ENCODE measurements at regions not wholly inside any gene's neighbourhood (a gene's known extent, or its start where the extent isn't known, plus 50 kb on each side); places are given as distances from the start of the nearest gene placed in this dataset.
A peak's percentile ranks its signal among the peaks of the same experiment; 100 is the strongest.
"Not testable (repeated sequence)": the region's sequence is repeated elsewhere in the genome, so short reads cannot be mapped to it uniquely, and the experiment has no call there.

- peaks cover 33% of the 10 kb centered on the region for H3K4me1 Mint-ChIP-seq (ENCODE audit: low read depth)
- peaks cover 6% of the 10 kb centered on the region for H3K36me3 Mint-ChIP-seq
- peak overlapping the region; percentile 78 for H3K4me3 Mint-ChIP-seq
- H3K27ac Mint-ChIP-seq = peak overlapping the region; percentile 93
- no peaks in the 10 kb centered on the region for H3K27me3 Mint-ChIP-seq
- peaks cover 7% of the 10 kb centered on the region for H3K9me3 Mint-ChIP-seq (ENCODE audit: low read depth)
Observed at GRCh38 chr2:12456293-12457106, 260.2 kb upstream of the TRIB2 start.

- peak overlapping the region; percentile 50 for H3K27ac Mint-ChIP-seq
- peaks cover 8% of the 10 kb centered on the region for H3K9me3 Mint-ChIP-seq (ENCODE audit: low read depth)
- H3K36me3 Mint-ChIP-seq = peaks cover 7% of the 10 kb centered on the region
- H3K4me1 Mint-ChIP-seq (ENCODE audit: low read depth) = peaks cover 19% of the 10 kb centered on the region
- no peaks in the 10 kb centered on the region for H3K27me3 Mint-ChIP-seq
- H3K4me3 Mint-ChIP-seq = no peak overlapping the region
Observed at GRCh38 chr2:12457831-12458230, 258.9 kb upstream of the TRIB2 start.

GRCh38 chr2:12463189-12463588 is 253.5 kb upstream of the TRIB2 start:
- H3K27me3 Mint-ChIP-seq = no peaks in the 10 kb centered on the region
- H3K4me1 Mint-ChIP-seq (ENCODE audit: low read depth) = peaks cover 10% of the 10 kb centered on the region
- H3K4me3 Mint-ChIP-seq = no peak overlapping the region
- H3K36me3 Mint-ChIP-seq = peaks cover 3% of the 10 kb centered on the region
- no peak overlapping the region for H3K27ac Mint-ChIP-seq
- peaks cover 8% of the 10 kb centered on the region for H3K9me3 Mint-ChIP-seq (ENCODE audit: low read depth)

GRCh38 chr2:12465631-12466135 is 251.1 kb upstream of the TRIB2 start:
- peaks cover 3% of the 10 kb centered on the region for H3K36me3 Mint-ChIP-seq
- H3K27me3 Mint-ChIP-seq = no peaks in the 10 kb centered on the region
- peaks cover 10% of the 10 kb centered on the region for H3K4me1 Mint-ChIP-seq (ENCODE audit: low read depth)
- H3K9me3 Mint-ChIP-seq (ENCODE audit: low read depth) = peaks cover 8% of the 10 kb centered on the region
- no peak overlapping the region for H3K4me3 Mint-ChIP-seq
- no peak overlapping the region for H3K27ac Mint-ChIP-seq

GRCh38 chr2:12467303-12467702 is 249.4 kb upstream of the TRIB2 start:
- Mint-ChIP-seq H3K4me1 (ENCODE audit: low read depth) (peaks cover 10% of the 10 kb centered on the region), H3K27ac (no peak overlapping the region), H3K9me3 (ENCODE audit: low read depth) (peaks cover 3% of the 10 kb centered on the region), H3K27me3 (no peaks in the 10 kb centered on the region), H3K4me3 (no peak overlapping the region), H3K36me3 (peaks cover 2% of the 10 kb centered on the region)

- H3K4me3 Mint-ChIP-seq = no peak overlapping the region
- H3K9me3 Mint-ChIP-seq (ENCODE audit: low read depth) = peaks cover 12% of the 10 kb centered on the region
- H3K4me1 Mint-ChIP-seq (ENCODE audit: low read depth) = peaks cover 8% of the 10 kb centered on the region
- peaks cover 6% of the 10 kb centered on the region for H3K36me3 Mint-ChIP-seq
- H3K27ac Mint-ChIP-seq = no peak overlapping the region
- H3K27me3 Mint-ChIP-seq = no peaks in the 10 kb centered on the region
Observed at GRCh38 chr2:12469141-12469561, 247.6 kb upstream of the TRIB2 start.

- peaks cover 12% of the 10 kb centered on the region for H3K9me3 Mint-ChIP-seq (ENCODE audit: low read depth)
- not testable (repeated sequence) for H3K27ac Mint-ChIP-seq; H3K36me3 Mint-ChIP-seq; H3K4me1 Mint-ChIP-seq (ENCODE audit: low read depth); H3K4me3 Mint-ChIP-seq; H3K27me3 Mint-ChIP-seq
Observed at GRCh38 chr2:12472265-12472664, 244.5 kb upstream of the TRIB2 start.

GRCh38 chr2:12478151-12479064 is 238.3 kb upstream of the TRIB2 start:
- Mint-ChIP-seq H3K27ac (no peak overlapping the region), H3K4me3 (no peak overlapping the region), H3K27me3 (no peaks in the 10 kb centered on the region), H3K4me1 (ENCODE audit: low read depth) (no peaks in the 10 kb centered on the region), H3K9me3 (ENCODE audit: low read depth) (no peaks in the 10 kb centered on the region), H3K36me3 (peaks cover 3% of the 10 kb centered on the region)

GRCh38 chr2:12479065-12479601 is 237.6 kb upstream of the TRIB2 start:
- Mint-ChIP-seq H3K27ac (no peak overlapping the region), H3K9me3 (ENCODE audit: low read depth) (no peaks in the 10 kb centered on the region), H3K27me3 (no peaks in the 10 kb centered on the region), H3K36me3 (peaks cover 3% of the 10 kb centered on the region), H3K4me3 (no peak overlapping the region), H3K4me1 (ENCODE audit: low read depth) (peaks cover 1% of the 10 kb centered on the region)

- H3K36me3 Mint-ChIP-seq = peaks cover 3% of the 10 kb centered on the region
- no peak overlapping the region for H3K27ac Mint-ChIP-seq
- H3K4me1 Mint-ChIP-seq (ENCODE audit: low read depth) = peaks cover 51% of the 10 kb centered on the region
- no peaks in the 10 kb centered on the region for H3K27me3 Mint-ChIP-seq
- no peaks in the 10 kb centered on the region for H3K9me3 Mint-ChIP-seq (ENCODE audit: low read depth)
- H3K4me3 Mint-ChIP-seq = no peak overlapping the region
Observed at GRCh38 chr2:12484536-12485115, 232.1 kb upstream of the TRIB2 start.

GRCh38 chr2:12486205-12487118 is 230.3 kb upstream of the TRIB2 start:
- H3K4me1 Mint-ChIP-seq (ENCODE audit: low read depth) = peaks cover 60% of the 10 kb centered on the region
- no peak overlapping the region for H3K4me3 Mint-ChIP-seq
- no peak overlapping the region for H3K27ac Mint-ChIP-seq
- H3K36me3 Mint-ChIP-seq = no peaks in the 10 kb centered on the region
- no peaks in the 10 kb centered on the region for H3K27me3 Mint-ChIP-seq
- no peaks in the 10 kb centered on the region for H3K9me3 Mint-ChIP-seq (ENCODE audit: low read depth)

- Mint-ChIP-seq H3K36me3 (no peaks in the 10 kb centered on the region), H3K27me3 (no peaks in the 10 kb centered on the region), H3K4me3 (peak overlapping the region; percentile 33), H3K4me1 (ENCODE audit: low read depth) (peaks cover 60% of the 10 kb centered on the region), H3K27ac (peak overlapping the region; percentile 64), H3K9me3 (ENCODE audit: low read depth) (no peaks in the 10 kb centered on the region)
Observed at GRCh38 chr2:12487253-12488004, 229.3 kb upstream of the TRIB2 start.

Measured in activated naive CD8-positive, alpha-beta T cell (primary cell).